ENCODE measurements at regions not wholly inside any gene's neighbourhood (a gene's known extent, or its start where the extent isn't known, plus 50 kb on each side); places are given as distances from the start of the nearest gene placed in this dataset.

DNA sequence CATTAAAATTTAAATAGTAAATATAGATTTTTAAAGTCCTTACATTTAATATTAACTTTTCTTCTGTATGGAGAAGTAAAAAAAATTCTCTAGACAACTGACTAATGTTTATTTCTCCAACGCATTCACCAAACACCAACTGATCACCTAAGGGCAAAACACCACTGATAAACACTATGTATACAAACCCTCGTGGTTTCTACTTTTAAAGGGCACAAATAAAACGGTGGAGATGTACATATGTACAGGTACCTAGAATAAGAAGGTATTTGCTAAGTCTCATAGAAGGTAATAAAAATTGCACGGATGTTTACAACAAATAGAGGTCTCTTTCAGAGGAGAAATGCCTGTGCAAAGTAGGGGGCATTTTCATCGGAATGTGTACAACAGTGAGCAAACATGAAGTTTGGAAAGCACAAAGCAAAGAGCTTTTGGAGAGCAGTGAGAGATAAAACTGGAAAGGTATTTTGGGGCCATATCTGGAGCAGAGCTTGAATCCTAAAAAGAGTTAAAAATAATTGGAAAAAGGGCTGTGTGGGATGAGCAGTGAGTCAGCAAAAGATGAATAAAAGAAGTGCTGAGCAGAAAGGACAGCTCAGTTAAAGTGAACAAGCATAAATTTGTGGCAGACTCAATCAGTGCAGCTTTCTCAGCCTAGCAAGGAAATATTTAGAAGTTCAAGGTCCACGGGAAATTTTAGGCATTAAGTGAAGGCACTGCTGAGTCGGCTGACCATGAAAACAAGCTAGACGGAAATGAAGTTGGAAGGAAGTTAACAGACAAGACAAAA, 160.0 kb downstream of the TMEM161B start:
- Histone ChIP-seq H3K4me1 (ENCODE audit: low read depth) (no peaks in the 10 kb centered on the region), H3K27me3 (no peaks in the 10 kb centered on the region), H3K27ac (no peak overlapping the region), H3K36me3 (no peaks in the 10 kb centered on the region), H3K4me3 (no peak overlapping the region), H3K9me3 (ENCODE audit: low read depth) (no peaks in the 10 kb centered on the region)
- TF ChIP-seq, protein P1, sequence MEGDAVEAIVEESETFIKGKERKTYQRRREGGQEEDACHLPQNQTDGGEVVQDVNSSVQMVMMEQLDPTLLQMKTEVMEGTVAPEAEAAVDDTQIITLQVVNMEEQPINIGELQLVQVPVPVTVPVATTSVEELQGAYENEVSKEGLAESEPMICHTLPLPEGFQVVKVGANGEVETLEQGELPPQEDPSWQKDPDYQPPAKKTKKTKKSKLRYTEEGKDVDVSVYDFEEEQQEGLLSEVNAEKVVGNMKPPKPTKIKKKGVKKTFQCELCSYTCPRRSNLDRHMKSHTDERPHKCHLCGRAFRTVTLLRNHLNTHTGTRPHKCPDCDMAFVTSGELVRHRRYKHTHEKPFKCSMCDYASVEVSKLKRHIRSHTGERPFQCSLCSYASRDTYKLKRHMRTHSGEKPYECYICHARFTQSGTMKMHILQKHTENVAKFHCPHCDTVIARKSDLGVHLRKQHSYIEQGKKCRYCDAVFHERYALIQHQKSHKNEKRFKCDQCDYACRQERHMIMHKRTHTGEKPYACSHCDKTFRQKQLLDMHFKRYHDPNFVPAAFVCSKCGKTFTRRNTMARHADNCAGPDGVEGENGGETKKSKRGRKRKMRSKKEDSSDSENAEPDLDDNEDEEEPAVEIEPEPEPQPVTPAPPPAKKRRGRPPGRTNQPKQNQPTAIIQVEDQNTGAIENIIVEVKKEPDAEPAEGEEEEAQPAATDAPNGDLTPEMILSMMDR (IDR thresholded peaks at IDR 0.05; ENCODE audit: low read depth, low read length): no peak
- DNase-seq (ENCODE audit: low read depth in 1 of 2, low spot score in 1 of 2): no peak

DNA sequence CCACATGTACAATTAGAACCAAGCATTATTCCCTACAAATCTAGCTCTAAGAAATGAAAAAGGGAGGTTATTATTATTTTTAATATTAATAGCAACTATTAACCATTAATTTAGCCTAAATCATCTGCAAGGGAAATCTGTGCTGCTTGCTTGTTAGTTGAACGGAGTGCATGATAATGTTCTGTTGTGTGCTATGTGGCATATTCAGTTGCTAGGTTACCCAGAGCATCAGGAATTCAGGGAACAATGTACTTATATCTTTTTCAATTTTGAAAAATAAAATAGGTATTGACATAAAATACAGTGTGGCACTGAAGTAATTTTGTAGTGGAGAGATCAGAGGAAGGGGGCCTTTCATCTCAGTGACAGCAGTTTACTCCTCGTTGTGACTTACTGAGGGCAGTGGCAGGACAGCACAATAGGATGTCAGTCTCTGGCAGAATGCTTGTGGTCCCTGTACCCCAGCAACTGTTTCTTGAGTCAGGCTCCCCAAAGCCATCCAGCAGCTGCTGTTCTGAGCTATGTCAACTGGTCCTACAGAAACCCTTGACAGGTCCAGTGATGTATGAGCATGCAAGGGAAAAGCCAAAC, 173.6 kb downstream of the TMEM161B start:
- Histone ChIP-seq H3K4me1 (ENCODE audit: low read depth) (no peaks in the 10 kb centered on the region), H3K36me3 (no peaks in the 10 kb centered on the region), H3K27me3 (no peaks in the 10 kb centered on the region), H3K4me3 (no peak overlapping the region), H3K27ac (no peak overlapping the region), H3K9me3 (ENCODE audit: low read depth) (no peaks in the 10 kb centered on the region)
- TF ChIP-seq, protein P1 (IDR thresholded peaks at IDR 0.05; ENCODE audit: low read depth, low read length): no peak
- DNase-seq (ENCODE audit: low read depth in 1 of 2, low spot score in 1 of 2): no peak

DNA sequence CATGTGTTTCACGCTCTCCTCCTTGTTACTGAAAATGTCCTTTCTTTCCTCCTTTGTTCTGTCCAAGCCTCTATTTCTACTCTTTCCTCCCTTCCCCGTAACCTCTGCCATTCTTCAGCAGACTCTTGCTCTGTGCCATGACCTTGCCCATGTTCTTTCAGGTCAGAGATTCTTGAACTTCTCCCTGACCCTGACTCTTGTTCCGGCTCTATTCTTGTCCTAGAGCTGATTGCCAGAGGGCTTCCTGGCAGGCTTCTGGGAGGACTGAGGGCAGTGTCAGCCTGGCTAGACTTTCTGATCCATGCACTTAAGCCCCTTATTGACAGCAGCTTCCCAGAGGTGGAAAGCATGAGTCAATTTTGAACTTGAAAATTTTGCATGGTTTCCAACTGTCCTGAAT, 174.2 kb downstream of the TMEM161B start:
- Histone ChIP-seq H3K27me3 (no peaks in the 10 kb centered on the region), H3K4me1 (ENCODE audit: low read depth) (no peaks in the 10 kb centered on the region), H3K4me3 (no peak overlapping the region), H3K36me3 (no peaks in the 10 kb centered on the region), H3K27ac (no peak overlapping the region), H3K9me3 (ENCODE audit: low read depth) (no peaks in the 10 kb centered on the region)
- peak in 1 of 2 donors; percentile 2 for DNase-seq (ENCODE audit: low read depth in 1 of 2, low spot score in 1 of 2)
- TF ChIP-seq, protein P1 (IDR thresholded peaks at IDR 0.05; ENCODE audit: low read depth, low read length): no peak

DNA sequence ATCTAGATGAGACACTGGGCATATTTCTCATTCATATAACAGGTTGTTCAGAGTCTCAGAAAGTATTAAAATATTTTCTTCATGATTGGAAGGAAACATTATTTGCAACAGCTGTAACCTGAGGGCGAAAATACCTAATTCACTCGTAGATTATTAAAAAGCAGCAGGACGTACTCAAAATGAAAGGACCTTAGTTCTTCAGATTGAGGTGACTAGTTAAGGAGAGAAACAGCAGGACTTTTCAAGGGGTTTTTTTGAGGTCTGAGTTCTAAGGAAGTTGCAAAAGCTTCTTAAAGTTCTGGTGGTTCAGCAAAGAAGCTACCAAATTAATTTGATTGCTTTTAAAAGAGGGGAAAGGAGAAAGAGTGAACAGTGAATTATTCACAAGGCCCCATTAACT, 174.9 kb downstream of the TMEM161B start:
- H3K27ac ChIP-seq: no peak overlapping the region
- H3K9me3 ChIP-seq (ENCODE audit: low read depth): no peaks in the 10 kb centered on the region
- H3K27me3 ChIP-seq: no peaks in the 10 kb centered on the region
- H3K4me1 ChIP-seq (ENCODE audit: low read depth): no peaks in the 10 kb centered on the region
- no peak for DNase-seq (ENCODE audit: low read depth in 1 of 2, low spot score in 1 of 2)
- H3K4me3 ChIP-seq: no peak overlapping the region
- no peaks in the 10 kb centered on the region for H3K36me3 ChIP-seq
- TF ChIP-seq, protein P1 (IDR thresholded peaks at IDR 0.05; ENCODE audit: low read depth, low read length): no peak

DNA sequence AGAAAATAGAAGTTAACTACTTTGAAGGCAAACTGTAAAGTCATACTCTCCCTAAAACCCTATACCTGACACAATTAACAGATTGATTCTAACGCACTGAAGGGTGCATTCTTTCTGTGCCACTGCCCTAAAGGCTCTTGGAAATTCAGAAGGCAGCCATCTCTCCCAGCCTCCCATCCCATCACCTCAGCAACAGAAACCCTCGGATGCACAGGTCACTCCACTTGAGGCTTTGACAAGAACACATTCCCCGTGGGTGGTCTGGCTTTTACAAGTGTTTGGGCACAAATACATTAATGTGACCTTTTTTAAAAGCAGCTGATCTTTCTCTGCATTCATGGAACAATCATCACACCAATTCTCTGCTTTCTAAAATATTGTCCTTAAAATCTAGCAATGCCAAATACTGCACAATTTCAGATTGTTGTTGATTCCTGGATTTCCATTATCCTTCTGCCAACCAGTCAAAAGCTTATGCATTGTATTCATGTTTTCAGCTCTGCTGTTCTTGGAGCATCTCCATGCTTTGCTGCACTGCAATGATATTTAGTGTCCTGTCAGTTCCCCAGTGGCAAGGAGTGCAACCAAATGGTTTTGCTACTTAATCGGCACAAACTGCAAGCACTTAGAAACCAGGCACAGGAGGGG, 175.6 kb downstream of the TMEM161B start:
- TF ChIP-seq, protein P1 (IDR thresholded peaks at IDR 0.05; ENCODE audit: low read depth, low read length): no peak
- Histone ChIP-seq H3K4me1 (ENCODE audit: low read depth) (no peaks in the 10 kb centered on the region), H3K27me3 (no peaks in the 10 kb centered on the region), H3K4me3 (no peak overlapping the region), H3K27ac (no peak overlapping the region), H3K36me3 (no peaks in the 10 kb centered on the region), H3K9me3 (ENCODE audit: low read depth) (no peaks in the 10 kb centered on the region)
- no peak for DNase-seq (ENCODE audit: low read depth in 1 of 2, low spot score in 1 of 2)
